Omental fat pad (tissue), 3 donors: ENCODE measurements at regions not wholly inside any gene's neighbourhood (a gene's known extent, or its start where the extent isn't known, plus 50 kb on each side); places are given as distances from the start of the nearest gene placed in this dataset.

Experiments
- ATAC-seq: fragments of 150-250 bp; one replicate; pipeline ENCODE4 v1.9.1; 2016; ENCODE audit warnings: mild to moderate bottlenecking, moderate library complexity; ENCODE audit not compliant: low FRiP score
- DNase-seq: peaks from one replicate; pipeline ENCODE4 v3.0.0-alpha.2; 2019; ENCODE audit warnings: low spot score
- TF ChIP-seq, protein P1 (sequence below), 3 donors: fragments of 450-650 bp; IDR thresholded peaks; one replicate each; pipeline ENCODE4 v1.5.1; 2016 to 2017; ENCODE audit warnings: antibody characterized with exemption in 3 of 3, mild to moderate bottlenecking in 3 of 3, moderate library complexity in 2 of 3

DNA sequence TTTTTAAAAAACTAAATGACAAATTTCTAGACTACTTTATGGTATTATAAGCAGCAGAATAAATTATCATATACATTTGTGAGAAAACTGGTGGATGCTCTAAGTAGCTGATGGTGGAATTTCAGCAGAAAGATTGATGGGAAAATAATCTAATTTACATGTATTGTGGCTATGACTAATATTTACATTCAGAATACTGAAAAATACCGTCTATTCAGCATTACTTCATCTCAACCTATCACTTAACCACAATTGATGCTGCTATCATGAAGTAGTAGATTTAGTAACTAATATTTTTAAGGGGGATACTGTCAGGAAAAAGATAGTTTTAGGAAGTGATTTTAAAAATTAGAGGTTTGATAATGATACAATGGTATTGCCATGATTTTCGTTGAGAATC is 137.9 kb downstream of the IFI44 start:
- no peak for ATAC-seq
- DNase-seq: no peak
- TF ChIP-seq, protein P1, sequence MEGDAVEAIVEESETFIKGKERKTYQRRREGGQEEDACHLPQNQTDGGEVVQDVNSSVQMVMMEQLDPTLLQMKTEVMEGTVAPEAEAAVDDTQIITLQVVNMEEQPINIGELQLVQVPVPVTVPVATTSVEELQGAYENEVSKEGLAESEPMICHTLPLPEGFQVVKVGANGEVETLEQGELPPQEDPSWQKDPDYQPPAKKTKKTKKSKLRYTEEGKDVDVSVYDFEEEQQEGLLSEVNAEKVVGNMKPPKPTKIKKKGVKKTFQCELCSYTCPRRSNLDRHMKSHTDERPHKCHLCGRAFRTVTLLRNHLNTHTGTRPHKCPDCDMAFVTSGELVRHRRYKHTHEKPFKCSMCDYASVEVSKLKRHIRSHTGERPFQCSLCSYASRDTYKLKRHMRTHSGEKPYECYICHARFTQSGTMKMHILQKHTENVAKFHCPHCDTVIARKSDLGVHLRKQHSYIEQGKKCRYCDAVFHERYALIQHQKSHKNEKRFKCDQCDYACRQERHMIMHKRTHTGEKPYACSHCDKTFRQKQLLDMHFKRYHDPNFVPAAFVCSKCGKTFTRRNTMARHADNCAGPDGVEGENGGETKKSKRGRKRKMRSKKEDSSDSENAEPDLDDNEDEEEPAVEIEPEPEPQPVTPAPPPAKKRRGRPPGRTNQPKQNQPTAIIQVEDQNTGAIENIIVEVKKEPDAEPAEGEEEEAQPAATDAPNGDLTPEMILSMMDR (IDR thresholded peaks at IDR 0.05): no peak

DNA sequence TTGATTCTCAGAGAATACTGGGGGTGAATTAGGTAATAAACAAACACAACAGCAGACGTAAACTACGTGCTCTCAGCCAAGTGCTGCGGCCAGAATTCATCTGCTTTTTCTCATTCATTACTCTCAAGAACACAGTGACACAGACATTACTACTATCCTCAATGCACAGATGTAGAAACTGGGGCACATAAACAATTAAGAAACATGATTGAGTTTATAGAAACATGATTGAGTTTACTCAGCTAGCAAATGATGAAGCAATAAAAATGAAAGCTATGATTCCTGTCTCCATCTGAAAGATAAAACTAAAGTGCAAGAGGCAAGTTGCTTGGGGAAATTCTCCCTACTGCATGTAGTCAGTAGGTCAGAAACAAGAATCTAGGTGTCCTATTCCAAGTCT is 140.5 kb downstream of the IFI44 start:
- ATAC-seq (no peak), DNase-seq (no peak)
- TF ChIP-seq, protein P1 (IDR thresholded peaks at IDR 0.05): no peak

DNA sequence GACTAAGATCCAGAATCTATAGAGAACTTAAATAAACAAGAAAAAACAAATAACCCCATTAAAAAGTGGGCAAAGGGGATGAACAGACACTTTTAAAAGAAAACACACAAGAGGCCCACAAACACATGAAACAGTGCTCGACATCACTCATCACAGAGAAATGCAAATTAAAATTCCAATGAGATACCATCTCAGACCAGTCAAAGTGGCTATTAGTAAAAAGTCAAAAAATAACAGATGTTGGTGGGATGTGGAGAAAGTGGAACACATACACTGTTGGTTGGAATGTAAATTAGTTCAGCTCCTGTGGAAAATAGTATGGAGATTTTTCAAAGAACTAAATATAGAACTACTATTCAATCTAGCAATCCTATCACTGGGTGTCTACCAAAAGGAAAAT is 143.1 kb downstream of the IFI44 start:
- no peak for ATAC-seq
- TF ChIP-seq, protein P1 (IDR thresholded peaks at IDR 0.05): no peak
- no peak for DNase-seq

DNA sequence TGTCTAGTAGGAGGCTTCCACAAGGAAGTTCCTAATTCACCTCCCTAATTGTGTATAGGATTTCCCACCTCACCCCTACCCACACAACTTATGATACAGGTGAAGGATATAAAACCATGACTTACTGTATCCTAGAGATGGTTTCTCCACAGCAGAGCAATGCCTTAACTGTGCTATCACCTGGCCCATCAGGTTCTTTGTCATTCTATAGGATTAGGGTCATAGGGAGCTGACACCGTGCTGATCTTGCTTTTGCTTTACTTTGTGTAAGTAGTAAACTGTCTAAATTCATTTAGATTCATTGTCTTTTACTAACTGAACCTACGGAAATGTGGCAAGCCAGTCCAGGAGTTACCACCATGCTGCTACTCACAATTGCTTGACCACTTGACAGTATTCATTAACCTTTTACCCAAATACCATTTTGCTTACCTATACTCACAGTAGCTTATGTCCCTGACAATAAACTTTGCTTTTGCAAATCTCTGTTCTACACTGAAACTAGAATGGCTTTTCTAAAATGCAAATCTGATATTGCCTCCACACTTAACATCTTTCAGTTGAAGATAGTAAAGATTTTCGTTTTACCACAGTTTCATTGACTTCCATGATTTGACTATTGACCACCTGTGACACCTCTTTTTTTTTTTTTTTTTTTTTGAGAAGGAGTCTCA is 147.6 kb downstream of the IFI44 start:
- TF ChIP-seq, protein P1 (IDR thresholded peaks at IDR 0.05): no peak
- DNase-seq: no peak
- no peak for ATAC-seq

DNA sequence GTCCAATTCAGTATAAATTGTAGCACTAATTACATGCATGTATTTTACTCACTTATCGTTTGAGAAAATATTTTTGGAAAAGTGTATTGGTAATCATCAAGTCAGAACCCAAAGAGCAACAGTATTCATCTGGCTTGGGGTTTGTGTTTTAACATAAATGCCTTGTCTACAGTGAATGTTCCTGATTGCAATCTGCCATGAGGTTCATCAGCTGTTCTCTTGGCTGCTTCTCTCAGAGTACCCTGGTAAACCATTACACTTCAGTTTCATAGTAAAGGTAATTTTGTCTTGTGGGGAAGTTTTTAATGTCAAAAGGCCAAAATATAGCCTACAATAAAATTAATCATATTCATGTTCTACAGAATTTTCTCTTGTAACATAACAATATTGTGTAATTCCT is 150.3 kb downstream of the IFI44 start:
- no peak for DNase-seq
- ATAC-seq: no peak
- TF ChIP-seq, protein P1 (IDR thresholded peaks at IDR 0.05): no peak

DNA sequence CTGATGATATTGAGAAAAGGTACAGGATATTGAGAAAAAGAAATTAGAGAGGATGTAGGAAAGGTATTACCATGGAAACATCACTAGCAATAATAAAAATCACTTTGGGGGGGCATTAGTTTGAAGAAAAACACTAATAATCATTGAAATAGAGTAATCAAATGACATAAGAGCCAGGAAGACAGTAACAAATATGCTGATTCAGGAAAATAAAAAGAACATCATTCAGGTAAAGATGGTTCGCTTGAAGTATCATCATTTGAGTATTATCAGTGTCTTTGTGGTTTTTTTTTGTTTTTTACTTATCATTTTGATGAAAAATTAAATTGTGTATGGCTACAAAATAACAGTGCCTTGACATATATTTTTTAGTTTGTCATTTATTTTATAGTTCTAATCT is 164.5 kb downstream of the IFI44 start:
- DNase-seq (no peak), ATAC-seq (no peak)
- TF ChIP-seq, protein P1 (IDR thresholded peaks at IDR 0.05): no peak

DNA sequence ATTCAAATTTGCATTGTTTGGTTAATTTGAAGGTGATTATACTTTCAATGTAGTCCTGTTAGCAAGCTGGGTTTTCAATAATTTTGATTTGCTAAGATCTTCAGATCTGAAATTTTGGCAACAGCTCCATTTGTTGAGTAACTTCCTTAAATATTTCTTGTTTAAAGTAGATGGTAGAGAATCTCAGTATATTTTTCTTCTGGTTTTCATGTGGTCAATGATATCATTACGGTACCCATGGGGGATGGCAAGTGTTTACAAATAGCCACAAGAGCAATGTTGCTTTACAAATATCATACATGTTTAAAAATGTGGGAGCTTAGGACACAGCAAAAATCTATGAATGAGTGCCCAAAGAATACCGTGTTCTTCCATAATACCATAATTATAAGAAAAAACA is 175.9 kb downstream of the IFI44 start:
- DNase-seq: no peak
- no peak for ATAC-seq
- TF ChIP-seq, protein P1 (IDR thresholded peaks at IDR 0.05): no peak
